ENCODE measurements at regions not wholly inside any gene's neighbourhood (a gene's known extent, or its start where the extent isn't known, plus 50 kb on each side); places are given as distances from the start of the nearest gene placed in this dataset.

DNA sequence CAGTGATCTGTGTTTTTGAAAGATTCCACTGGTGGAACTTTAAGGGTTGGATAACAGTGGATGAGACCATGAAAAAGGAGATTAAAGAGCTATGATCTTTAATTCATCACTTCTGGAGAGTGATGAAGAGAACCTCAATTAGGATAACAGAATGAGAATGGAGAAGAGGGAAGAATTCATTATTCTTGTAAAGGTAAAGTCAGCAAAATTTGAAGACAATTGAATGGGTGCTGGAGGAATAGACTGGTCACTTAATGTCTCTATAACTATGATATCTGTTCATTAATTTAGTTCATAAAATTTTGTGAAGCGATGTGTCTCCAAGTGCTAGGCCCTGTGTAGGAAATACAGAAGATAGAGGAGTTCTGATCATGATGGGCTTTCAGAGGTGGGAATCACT is 1013.2 kb upstream of the FANCL start:
- H3K4me3 ChIP-seq (ENCODE audit: low read length): no peak overlapping the region
- TF ChIP-seq CTCF (conservative IDR thresholded peaks at IDR 0.05; ENCODE audit: low read depth, low read length): no peak
- DNase-seq (ENCODE audit: low read depth): no peak

GRCh38 chr2:59250307-59250677 is 1009.2 kb upstream of the FANCL start:
- no peak for DNase-seq (ENCODE audit: low read depth)
- TF ChIP-seq CTCF (conservative IDR thresholded peaks at IDR 0.05; ENCODE audit: low read depth, low read length): no peak
- no peak overlapping the region for H3K4me3 ChIP-seq (ENCODE audit: low read length)

DNA sequence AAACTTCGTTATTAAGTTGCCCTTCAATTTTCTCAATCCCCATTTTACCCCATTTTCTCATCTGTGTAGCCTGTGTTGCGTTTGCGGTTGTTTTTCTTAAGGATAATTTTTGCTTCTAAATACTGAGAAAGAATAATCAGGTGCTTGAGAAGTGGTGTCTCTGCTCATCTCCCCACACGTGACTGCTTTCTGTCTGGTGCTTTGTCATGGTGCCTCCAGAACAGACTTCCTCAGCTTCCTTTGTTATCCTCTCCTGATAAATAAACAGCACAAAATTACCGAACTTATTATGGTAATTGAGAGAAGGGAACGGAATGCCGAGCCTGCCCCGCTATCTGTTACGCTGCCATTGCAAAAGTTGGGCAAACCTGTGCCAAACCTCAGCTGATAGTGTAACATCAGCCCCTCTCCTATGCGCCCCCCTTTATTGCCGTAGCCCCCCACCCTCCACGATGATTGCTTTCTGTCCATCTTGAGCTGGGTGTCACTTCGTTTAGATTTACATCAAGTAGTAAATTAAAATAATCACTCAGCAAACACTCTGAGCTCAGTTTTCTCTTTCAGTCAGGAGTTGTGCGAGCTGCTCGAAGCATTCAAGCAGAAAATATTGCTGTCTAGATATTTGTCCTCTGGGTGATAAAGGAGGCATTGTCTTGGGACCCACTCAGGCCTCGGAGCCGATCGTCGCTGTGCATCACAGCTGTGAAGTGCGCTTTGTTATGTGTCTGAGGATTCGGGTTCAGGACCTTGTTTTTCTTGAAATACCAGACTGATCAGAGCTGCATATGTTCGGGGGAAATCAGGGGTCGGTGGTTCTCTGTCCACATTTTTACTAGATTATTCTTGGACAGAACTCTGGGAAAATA is 1008.5 kb upstream of the FANCL start:
- no peak overlapping the region for H3K4me3 ChIP-seq (ENCODE audit: low read length)
- DNase-seq (ENCODE audit: low read depth): no peak
- no peak for TF ChIP-seq CTCF (conservative IDR thresholded peaks at IDR 0.05; ENCODE audit: low read depth, low read length)

DNA sequence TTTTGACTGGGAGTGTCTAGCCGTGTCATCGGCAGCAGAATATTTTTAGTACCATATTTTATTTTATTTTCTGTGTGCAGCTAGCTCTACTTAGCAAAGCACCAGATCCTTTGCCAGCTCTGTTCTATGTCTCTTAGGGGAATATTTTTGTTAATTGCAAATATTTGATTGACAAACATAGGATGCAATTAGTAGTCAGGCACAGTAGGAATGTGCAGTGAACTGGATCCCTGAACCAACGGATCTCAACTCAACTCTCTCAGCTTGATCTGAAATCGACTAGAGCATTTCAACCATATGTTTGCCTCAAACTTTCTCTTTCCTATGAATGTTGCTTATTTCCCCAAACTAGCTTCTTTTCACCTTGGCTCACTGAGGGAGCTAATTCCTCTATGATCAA is 998.0 kb upstream of the FANCL start:
- no peak for DNase-seq (ENCODE audit: low read depth)
- TF ChIP-seq CTCF (conservative IDR thresholded peaks at IDR 0.05; ENCODE audit: low read depth, low read length): no peak
- H3K4me3 ChIP-seq (ENCODE audit: low read length): no peak overlapping the region

DNA sequence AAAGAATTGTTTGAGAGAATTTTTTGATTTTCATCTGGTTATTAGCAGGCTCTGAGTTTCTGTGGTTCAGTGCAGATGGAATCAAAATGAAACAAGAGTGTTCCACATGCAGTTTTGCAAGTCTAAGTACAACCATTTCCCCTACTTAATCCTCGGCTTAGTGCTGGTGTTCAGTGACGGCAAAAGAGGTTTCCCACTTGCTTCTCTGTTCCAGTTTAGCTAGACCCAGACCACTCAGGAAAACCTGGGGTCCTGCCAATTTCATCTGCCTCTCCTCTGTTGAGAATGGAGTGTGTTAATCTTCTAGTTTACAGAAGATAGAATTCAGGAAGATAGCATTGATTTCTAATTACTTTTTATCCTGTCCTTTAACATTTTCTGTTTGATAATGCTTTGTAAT is 996.2 kb upstream of the FANCL start:
- DNase-seq (ENCODE audit: low read depth): no peak
- H3K4me3 ChIP-seq (ENCODE audit: low read length): no peak overlapping the region
- TF ChIP-seq CTCF (conservative IDR thresholded peaks at IDR 0.05; ENCODE audit: low read depth, low read length): no peak

GRCh38 chr2:59236723-59237122 is 995.6 kb upstream of the FANCL start:
- H3K4me3 ChIP-seq (ENCODE audit: low read length): no peak overlapping the region
- no peak for DNase-seq (ENCODE audit: low read depth)
- TF ChIP-seq CTCF (conservative IDR thresholded peaks at IDR 0.05; ENCODE audit: low read depth, low read length): no peak

DNA sequence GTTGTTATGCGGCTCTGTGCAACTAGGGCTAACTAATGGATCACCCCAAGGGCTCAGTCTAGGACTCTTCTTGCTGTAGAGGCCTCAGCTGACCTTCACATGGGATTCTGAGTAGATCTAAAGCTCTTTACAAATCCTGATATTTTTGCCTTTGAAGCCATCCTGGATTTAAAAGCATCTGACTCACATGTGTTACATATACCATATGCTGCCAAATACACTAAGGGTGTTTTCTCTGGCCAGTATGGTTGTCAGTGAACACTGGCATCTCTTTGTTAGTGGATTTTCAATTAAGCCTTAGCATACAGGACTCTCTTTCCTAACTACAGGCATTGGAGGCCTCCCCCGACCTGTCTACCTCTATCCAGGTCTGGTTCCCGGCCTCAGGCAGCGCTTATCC is 992.8 kb upstream of the FANCL start:
- DNase-seq (ENCODE audit: low read depth): no peak
- no peak for TF ChIP-seq CTCF (conservative IDR thresholded peaks at IDR 0.05; ENCODE audit: low read depth, low read length)
- H3K4me3 ChIP-seq (ENCODE audit: low read length): no peak overlapping the region

Measured in retinal pigment epithelial cell (primary cell).